ENCODE measurements at regions not wholly inside any gene's neighbourhood (a gene's known extent, or its start where the extent isn't known, plus 50 kb on each side); places are given as distances from the start of the nearest gene placed in this dataset.
A peak's percentile ranks its signal among the peaks of the same experiment; 100 is the strongest.

DNA sequence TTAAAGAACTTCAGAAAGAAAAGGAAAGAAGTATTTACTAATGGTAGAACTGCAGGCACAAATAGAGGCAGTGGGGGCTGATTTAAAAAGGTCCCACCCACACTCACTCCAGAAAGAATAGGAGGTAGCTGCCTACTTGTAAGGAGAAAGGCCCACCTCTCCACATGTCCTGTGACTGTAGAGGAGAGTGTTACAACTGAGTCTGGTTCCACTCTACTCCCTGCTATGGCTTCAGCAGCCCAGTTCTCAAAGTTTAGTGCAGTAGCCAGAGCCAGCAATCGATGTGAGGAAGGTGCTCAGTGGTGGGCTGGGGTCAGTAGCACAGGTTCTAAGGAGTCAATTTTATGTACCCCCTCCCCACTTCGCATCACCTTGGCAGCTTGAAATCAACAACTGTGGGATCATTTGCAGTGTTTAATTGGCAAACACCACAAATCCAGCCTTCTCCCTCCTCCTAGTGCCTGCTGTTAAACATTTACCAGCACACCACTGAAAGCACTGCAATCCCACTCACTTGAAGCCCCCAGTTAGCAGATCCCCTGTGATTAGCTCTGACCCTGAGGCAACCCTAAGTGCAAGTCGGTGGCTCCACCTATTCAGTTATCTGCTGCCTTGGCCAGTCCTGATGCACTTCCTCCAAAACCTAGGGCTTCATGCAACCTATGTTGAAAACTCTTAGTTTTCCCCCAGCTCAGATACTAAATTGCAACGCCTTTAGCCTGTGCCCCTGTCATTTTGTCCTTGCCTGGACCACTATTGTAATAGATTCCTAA lies 146.6 kb downstream of the BBOX1 start:
- Histone ChIP-seq H3K27ac (peak overlapping the region in 1 of 4 donors; percentile 2), H3K36me3 (no peaks in the 10 kb centered on the region), H3K4me3 (no peak overlapping the region), H3K27me3 (no peaks in the 10 kb centered on the region), H3K4me1 (peaks cover 11 to 20% (median 15%) of the 10 kb centered on the region in 3 donors), H3K9me3 (no peaks in the 10 kb centered on the region)
- FAIRE-seq = no peak
- intact Hi-C loops (cut with DNase I) = loop anchor here in 2 of 3 donors (5.0 to 10.0 kb wide), 2 partner anchors 108 to 295 kb away; no protein-coding TSS in a partner anchor
- DNase-seq = no peak
- WGBS, 2 donors = 12 to 17% methylated on average over 4 of the region's 4 CpGs
- peak in 3 of 4 donors; percentile 32 to 63 (median 49) for ATAC-seq
- TF ChIP-seq, protein P1, sequence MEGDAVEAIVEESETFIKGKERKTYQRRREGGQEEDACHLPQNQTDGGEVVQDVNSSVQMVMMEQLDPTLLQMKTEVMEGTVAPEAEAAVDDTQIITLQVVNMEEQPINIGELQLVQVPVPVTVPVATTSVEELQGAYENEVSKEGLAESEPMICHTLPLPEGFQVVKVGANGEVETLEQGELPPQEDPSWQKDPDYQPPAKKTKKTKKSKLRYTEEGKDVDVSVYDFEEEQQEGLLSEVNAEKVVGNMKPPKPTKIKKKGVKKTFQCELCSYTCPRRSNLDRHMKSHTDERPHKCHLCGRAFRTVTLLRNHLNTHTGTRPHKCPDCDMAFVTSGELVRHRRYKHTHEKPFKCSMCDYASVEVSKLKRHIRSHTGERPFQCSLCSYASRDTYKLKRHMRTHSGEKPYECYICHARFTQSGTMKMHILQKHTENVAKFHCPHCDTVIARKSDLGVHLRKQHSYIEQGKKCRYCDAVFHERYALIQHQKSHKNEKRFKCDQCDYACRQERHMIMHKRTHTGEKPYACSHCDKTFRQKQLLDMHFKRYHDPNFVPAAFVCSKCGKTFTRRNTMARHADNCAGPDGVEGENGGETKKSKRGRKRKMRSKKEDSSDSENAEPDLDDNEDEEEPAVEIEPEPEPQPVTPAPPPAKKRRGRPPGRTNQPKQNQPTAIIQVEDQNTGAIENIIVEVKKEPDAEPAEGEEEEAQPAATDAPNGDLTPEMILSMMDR (IDR thresholded peaks at IDR 0.05) = no peak

- TF ChIP-seq, protein P1 (IDR thresholded peaks at IDR 0.05) = no peak
- Histone ChIP-seq H3K4me1 (peaks cover 11 to 20% (median 15%) of the 10 kb centered on the region in 3 donors), H3K27ac (no peak overlapping the region), H3K9me3 (no peaks in the 10 kb centered on the region), H3K4me3 (no peak overlapping the region), H3K36me3 (no peaks in the 10 kb centered on the region), H3K27me3 (no peaks in the 10 kb centered on the region)
- DNase-seq (no peak), FAIRE-seq (no peak), ATAC-seq (no peak)
- intact Hi-C loops (cut with DNase I) = loop anchor here in 2 of 3 donors (5.0 to 10.0 kb wide), 2 partner anchors 108 to 296 kb away; no protein-coding TSS in a partner anchor
Measured at GRCh38 chr11:27186580-27186979, 146.0 kb downstream of the BBOX1 start.

DNA sequence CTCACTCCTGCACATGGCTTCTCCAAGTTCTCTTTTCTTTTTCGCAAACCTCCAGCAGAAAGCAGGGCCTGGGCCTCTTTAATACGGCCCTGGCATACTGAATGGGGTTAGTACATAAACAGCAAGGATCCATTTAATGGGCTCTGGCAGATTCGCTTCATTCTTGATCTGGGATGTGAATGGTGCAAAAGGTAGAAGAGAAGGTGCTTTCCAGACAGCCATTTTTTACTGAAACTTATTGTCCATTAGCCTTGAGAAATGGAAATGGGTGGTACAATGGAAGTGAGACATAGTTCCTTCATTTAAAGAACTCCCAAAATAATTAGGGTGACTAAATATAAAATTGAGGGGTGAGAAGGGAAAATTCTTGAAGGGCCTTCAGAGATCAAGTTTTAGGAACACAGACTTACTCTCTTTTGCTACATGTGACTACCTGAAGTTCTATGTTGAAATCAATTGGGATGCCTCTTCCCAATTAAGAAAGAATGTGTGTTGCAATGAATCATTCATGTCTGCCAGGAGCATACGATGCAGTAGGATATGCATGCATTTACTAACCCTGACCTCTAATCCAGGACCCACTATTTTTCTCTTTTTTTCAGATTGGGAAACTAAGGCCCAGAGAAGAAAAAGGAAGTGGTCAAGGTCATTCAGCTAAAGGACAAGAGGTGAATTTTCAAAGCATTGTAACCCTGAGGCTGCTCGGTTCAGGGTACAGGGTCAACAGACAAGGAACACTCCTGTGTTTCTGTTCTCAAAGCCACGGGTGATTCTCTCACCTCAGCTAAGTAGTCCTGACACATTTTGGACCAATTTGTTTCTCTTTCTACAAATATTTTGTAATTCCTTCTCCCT lies 144.1 kb downstream of the BBOX1 start:
- DNase-seq = no peak
- TF ChIP-seq, protein P1 (IDR thresholded peaks at IDR 0.05) = no peak
- no peak for ATAC-seq
- 66 to 71% methylated on average over 6 of the region's 6 CpGs for WGBS, 2 donors
- no peak overlapping the region for H3K4me3 ChIP-seq
- intact Hi-C loops (cut with DNase I) = loop anchor here (5.0 to 10.0 kb wide), 4 partner anchors 110 to 308 kb away; no protein-coding TSS in a partner anchor
- H3K27ac ChIP-seq = no peak overlapping the region
- no peaks in the 10 kb centered on the region for H3K27me3 ChIP-seq
- H3K4me1 ChIP-seq = peaks cover 11 to 20% (median 15%) of the 10 kb centered on the region in 3 donors
- no peak for FAIRE-seq
- no peaks in the 10 kb centered on the region for H3K36me3 ChIP-seq
- H3K9me3 ChIP-seq = no peaks in the 10 kb centered on the region

GRCh38 chr11:27183672-27184457 lies 143.2 kb downstream of the BBOX1 start:
- TF ChIP-seq, protein P1 (IDR thresholded peaks at IDR 0.05) = peak; percentile 37 to 58 (median 46)
- H3K4me1 ChIP-seq = peaks cover 11 to 20% (median 15%) of the 10 kb centered on the region in 3 donors
- DNase-seq = peak in 4 of 6 donors; percentile 36 to 65 (median 40)
- ATAC-seq = peak; percentile 71 to 82 (median 76)
- no peaks in the 10 kb centered on the region for H3K9me3 ChIP-seq
- intact Hi-C loops (cut with DNase I) = loop anchor here in 2 of 3 donors (5.0 to 10.0 kb wide), 3 partner anchors 111 to 308 kb away; no protein-coding TSS in a partner anchor
- H3K36me3 ChIP-seq = no peaks in the 10 kb centered on the region
- 11 to 13% methylated on average over 6 of the region's 6 CpGs for WGBS, 2 donors
- H3K27me3 ChIP-seq = no peaks in the 10 kb centered on the region
- FAIRE-seq = peak; percentile 83
- H3K4me3 ChIP-seq = no peak overlapping the region
- no peak overlapping the region for H3K27ac ChIP-seq

Measured in pancreas (tissue), 10 donors.